GM18858 (cell line): ENCODE measurements at regions not wholly inside any gene's neighbourhood (a gene's known extent, or its start where the extent isn't known, plus 50 kb on each side); places are given as distances from the start of the nearest gene placed in this dataset.

Source experiments
- ATAC-seq: cut with Tn5 transposase; IDR thresholded peaks from one replicate; pipeline ENCODE4 v1.9.1; 2021; ENCODE audit not compliant: unreplicated experiment

GRCh38 chrX:16440446-16440845 is 209.5 kb upstream of the S100G start:
- ATAC-seq = no peak

DNA sequence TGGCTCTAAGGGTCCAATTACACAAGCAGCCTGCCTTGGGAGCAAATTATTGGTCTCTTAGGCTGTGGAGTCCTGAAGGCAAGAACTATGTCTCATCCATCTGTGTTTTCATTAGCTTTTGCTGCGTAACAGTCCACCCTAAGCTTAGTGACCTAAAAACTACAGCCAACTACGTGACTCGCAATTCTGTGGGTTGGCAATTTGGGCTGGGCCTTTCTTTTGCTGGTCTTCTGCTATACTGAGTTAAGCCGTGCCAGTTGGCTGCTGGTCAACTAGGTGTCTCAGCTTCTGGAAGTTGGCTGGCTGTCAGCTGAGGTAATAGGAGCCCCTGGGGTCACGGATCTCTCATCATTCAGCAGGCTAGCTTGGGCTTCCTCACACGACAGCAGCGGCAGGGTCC is 205.6 kb upstream of the S100G start:
- ATAC-seq = no peak

GRCh38 chrX:16445166-16445752 is 204.7 kb upstream of the S100G start:
- no peak for ATAC-seq

DNA sequence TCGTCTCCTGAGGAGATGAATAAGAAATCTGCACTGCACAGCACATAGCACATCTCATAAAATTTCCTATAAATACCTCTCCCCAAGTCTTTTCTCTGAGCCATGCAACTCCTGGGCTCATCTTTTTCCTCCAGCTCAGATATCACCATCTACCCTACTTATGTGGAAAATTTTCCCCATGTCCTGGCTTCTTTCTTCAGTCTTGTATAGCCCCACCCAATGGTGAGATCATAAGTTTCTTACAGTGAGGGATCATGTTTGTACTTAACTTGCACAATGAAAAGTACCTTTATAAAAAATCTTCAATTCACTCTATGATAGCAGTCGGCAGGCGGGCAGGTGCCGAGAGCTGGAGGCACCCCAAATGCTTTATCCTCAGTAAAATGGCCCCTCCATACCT is 198.6 kb upstream of the S100G start:
- ATAC-seq = no peak

DNA sequence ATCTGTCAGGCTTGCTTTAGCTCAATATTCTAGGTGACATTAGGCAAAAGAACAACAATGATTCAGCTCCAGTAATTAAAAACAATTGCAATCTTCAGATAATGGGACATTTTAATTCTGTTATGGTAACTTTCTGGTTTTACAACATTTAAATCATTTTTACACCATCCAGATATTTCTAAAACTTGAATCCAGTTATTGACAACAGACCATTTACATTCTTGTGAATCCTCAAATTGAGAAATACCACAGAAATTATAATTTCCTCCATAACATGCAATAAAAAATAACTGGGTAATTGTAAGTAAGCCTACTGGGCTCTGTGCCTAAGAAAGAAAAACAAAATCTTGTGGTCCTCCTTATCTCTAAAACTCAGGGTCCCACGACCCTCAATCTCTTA is 195.0 kb upstream of the S100G start:
- no peak for ATAC-seq

- no peak for ATAC-seq
Observed at GRCh38 chrX:16457239-16457638, 192.7 kb upstream of the S100G start.

DNA sequence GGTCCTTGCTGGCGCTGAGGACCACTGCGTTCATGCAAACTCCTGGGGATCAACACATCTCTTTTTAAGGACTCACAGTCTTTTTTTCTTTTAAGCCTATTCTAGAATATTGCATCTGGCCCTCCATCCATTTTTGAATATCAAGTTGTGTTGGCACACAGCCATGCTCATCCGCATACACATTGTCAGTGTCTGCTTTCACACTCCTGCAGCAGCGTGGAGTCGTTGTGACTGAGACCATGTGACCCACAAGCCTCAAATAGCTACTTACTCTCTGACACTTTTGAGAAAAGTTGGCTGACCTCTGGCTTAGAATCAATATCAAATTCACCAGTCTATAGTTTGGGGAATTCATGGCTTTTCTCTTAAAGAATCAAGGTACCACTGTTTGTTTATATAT is 191.8 kb upstream of the S100G start:
- no peak for ATAC-seq

- no peak for ATAC-seq
Observed at GRCh38 chrX:16459008-16459407, 190.9 kb upstream of the S100G start.

- no peak for ATAC-seq
Observed at GRCh38 chrX:16461968-16462367, 188.0 kb upstream of the S100G start.

- ATAC-seq = no peak
Observed at GRCh38 chrX:16462912-16463311, 187.0 kb upstream of the S100G start.

DNA sequence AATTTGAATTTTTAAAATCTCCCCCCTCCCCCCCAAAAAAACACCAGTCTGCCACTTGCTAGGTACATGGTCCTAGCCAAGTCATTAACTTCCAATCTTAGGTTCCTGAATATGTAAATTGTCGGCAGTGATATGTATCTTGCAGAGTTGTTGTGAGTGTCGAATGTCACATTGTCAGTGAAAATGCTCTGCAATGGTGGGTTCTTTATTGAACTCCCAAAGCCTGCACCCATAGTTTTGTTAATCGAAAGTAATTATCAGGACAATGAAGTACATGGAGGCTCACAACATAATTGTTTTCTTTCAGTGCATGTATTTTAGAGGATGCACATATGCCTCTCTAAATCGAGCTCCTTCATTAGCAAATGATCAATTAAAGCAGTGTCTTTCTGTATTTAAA is 185.6 kb upstream of the S100G start:
- ATAC-seq = no peak

DNA sequence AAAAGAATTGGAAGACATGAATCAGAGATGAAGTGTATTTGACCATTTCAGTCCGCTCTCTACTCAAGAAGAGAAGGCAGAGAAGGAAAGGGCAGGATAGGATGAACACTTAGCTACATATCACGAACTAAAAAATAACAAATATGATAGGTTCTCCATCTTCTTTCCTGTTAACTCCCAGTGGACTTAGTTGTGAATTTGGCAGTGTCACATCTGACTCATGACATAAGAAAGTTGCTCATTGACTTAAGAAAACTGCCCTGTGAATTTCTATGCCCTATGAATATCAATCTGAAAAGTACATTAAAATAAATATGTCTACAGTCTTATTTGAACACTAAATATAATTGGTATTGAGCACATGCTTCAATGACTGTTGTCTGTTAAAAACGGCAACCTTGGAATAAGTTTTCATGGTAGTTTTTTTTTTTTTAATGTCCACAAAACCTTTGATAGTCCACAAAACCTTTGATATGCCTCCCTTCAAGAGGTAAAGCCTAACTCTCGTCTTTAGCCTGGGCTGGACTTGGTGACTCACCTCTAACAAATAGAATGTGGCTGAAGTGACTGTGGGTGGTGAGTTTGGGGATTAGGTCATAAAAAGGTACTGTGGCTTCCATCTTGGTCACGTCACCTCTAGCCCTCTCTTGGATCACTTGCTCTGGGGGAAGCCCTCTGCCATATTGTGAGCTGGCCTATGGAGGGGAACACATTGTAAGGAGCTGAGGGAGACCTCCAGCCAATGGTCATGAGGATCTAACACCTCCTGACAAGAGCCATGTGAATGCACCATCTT is 184.7 kb upstream of the S100G start:
- no peak for ATAC-seq

- ATAC-seq = no peak
Observed at GRCh38 chrX:16466640-16467432, 183.1 kb upstream of the S100G start.

DNA sequence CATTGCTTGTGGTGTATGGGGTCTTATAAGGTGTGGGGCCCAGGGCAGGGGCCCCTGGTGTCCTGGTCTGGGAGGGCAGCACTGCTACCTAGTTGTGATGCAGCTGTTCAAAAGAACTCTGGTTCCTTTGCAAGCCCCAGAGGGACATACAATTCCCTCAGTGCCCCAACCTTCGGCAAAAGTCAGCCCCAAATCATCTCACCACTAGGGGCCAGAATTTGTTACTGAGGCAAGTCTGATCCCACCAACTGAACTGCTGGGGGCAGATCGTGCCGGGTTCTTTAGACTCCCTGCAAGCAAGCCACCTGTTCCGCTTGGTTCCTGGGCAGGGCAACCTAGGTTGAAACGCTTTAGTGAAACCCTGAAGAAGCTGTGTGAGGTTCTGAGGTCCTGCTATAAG is 180.1 kb upstream of the S100G start:
- ATAC-seq = no peak

DNA sequence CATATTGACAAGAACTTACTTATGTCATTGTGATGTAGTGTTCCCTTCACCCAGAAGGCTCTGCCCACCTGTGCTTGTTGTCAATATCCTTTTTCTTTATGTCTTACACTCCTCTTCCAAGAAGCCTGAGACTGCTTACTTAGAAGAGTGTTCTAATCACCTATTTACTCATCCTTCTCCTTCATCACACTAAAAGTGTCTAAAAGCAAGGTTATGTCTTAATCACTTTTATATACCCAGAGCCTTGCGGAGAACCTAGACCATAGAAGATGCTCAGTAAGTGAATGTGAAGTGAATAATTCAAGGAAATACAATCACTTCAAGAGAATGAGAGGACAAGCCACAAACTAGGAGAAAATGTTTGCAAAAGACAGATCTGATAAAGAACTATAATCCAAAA is 177.6 kb upstream of the S100G start:
- ATAC-seq = no peak

DNA sequence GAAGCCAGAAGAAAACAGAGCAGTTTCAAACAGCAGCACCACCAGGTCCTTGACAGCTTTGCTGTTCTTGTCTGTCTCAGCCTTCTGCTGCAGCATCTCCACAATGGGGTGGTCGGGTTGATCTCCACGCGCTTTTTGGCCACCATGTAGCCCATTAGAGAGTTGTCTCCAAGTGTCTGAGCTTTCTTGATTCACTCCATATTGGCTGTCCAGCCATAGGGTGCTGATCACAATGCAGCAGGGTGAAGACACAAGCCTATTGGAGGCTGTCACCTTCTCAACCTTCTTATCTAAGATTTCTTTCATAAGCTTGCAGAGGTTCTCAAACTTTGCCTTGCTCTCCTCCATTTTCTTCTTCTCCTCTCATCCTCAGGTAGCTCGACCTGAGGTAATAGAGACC is 175.4 kb upstream of the S100G start:
- ATAC-seq = no peak

GRCh38 chrX:16476009-16476408 is 173.9 kb upstream of the S100G start:
- ATAC-seq = no peak

GRCh38 chrX:16476692-16477091 is 173.3 kb upstream of the S100G start:
- no peak for ATAC-seq

DNA sequence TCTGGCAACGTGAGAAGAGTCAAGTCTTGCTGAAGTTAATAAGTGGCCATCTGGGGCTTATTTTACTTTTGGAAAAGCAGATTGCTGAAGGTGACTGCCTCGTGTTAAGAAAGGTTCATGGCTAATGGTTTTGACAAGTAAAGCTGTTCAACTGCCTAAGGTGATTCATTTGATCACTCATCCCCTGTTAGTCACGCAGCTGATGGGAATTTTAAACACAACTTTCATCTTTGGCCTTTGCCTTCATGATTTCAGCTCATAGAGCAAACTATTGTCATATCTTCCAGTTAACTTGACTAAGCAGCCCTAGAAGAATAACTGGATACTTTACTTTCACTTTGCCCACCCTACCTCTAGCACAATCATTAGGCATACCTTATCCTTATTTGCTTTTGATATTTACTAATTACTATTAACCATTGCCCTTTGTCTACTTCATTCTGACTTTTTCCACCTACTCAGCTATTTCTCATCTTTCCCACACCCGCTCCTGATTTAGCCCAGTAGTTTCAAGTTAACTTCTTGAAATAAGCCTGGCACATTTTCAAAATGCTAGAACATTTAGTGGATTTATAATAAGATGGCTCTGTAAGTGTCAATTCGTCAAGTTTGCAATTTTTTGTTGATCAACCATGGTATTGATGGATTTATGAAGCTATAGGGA is 170.6 kb upstream of the S100G start:
- ATAC-seq = no peak

DNA sequence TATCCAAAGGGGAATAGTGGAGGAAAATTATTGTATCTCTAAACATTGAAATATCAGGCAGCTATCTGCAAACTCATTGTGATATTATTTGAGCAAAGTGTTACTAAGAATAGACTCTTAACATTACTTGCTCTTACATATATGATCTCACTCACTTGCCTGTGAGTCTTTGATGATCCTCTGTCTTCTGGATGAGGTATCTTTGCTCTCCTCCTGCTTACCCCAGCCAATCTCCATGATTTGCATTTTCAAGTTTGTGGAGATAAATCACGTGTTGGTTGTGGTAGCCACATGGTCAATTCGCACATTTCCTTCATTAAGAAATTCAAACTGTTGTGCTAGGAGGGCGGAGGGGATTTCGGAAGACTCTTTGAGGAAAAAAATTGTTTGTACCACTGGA is 169.9 kb upstream of the S100G start:
- no peak for ATAC-seq

DNA sequence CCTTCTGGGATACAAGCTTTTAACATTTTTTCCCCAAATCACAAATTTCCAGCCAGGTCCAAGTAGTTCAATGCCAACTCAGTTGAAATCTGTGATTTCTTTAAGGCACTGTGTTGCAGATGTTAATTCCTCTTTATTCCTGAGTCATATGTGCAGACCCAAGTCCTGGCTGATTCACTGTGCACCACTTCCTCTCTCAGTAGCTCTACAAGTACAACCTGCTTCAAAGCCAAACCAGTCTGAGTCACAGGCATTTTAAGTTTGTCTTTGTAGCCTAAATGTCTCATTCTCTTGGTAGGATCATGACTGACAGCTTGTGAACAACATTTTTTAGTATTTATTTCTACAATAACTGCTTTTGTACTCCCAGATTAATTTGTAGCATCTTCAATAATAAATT is 165.6 kb upstream of the S100G start:
- no peak for ATAC-seq
